ENCODE measurements at regions not wholly inside any gene's neighbourhood (a gene's known extent, or its start where the extent isn't known, plus 50 kb on each side); places are given as distances from the start of the nearest gene placed in this dataset.

- Mint-ChIP-seq H3K27ac (no peak overlapping the region), H3K4me3 (no peak overlapping the region), H3K36me3 (ENCODE audit: insufficient read depth in 1 of 3, low read depth in 3 of 3) (no peaks in the 10 kb centered on the region), H3K4me1 (no peaks in the 10 kb centered on the region), H3K9me3 (no peaks in the 10 kb centered on the region; a peak in 1 of 5 replicates), H3K27me3 (ENCODE audit: low read depth) (no peaks in the 10 kb centered on the region)
- TF ChIP-seq CTCF (conservative IDR thresholded peaks at IDR 0.05), result no peak
- H3K23ac ChIP-seq (ENCODE audit: insufficient read length, low read depth, low read length), result no peak overlapping the region
- H3K23me2 ChIP-seq (ENCODE audit: insufficient read length, low read depth, low read length, poor library complexity, severe bottlenecking), result no peaks in the 10 kb centered on the region
- H3K79me1 ChIP-seq (ENCODE audit: insufficient read depth, low read depth, low read length, poor library complexity, severe bottlenecking), result no peaks in the 10 kb centered on the region
- H3K9me3 ChIP-seq (ENCODE audit: control insufficient read depth, low read depth, low read length), result no peaks in the 10 kb centered on the region
- H3K4me2 ChIP-seq (ENCODE audit: insufficient read depth, insufficient read length, low read length), result no peak overlapping the region
- no peaks in the 10 kb centered on the region for H4K20me1 ChIP-seq (ENCODE audit: control insufficient read depth, insufficient read depth, insufficient read length)
- no peaks in the 10 kb centered on the region for H3K79me2 ChIP-seq (ENCODE audit: insufficient read depth, low read length)
- no peak overlapping the region for H4K5ac ChIP-seq (ENCODE audit: insufficient read length, low read depth, low read length)
- H3T11ph ChIP-seq (ENCODE audit: low read length), result no peak overlapping the region
- WGBS (ENCODE audit: extremely low coverage, insufficient read length, low lambda C conversion rate), result no CpG with 5 or more reads among the region's 1 CpG
- H4K91ac ChIP-seq (ENCODE audit: insufficient read length, low read depth, low read length), result no peak overlapping the region
- H4K8ac ChIP-seq (replicated peaks; ENCODE audit: insufficient read length, low read depth, low read length), result no peak overlapping the region
- no peak overlapping the region for H2BK12ac ChIP-seq (ENCODE audit: insufficient read length, low read depth, low read length)
- no peak overlapping the region for H2AK5ac ChIP-seq (ENCODE audit: insufficient read length, low read length)
- no peak overlapping the region for H3K56ac ChIP-seq (ENCODE audit: insufficient read length, low read depth, low read length)
- no peaks in the 10 kb centered on the region for H3K27me3 ChIP-seq (ENCODE audit: insufficient read depth, low read length)
- no peak overlapping the region for H2BK20ac ChIP-seq (ENCODE audit: low read depth, low read length, poor library complexity, severe bottlenecking)
- H2BK15ac ChIP-seq (ENCODE audit: low read depth, low read length), result no peak overlapping the region
- no peak for DNase-seq
- no peak overlapping the region for H3K4ac ChIP-seq (ENCODE audit: low read depth, low read length)
- H3K4me1 ChIP-seq (ENCODE audit: insufficient read depth, low read length), result no peaks in the 10 kb centered on the region
- no peak overlapping the region for H2AFZ ChIP-seq (ENCODE audit: low read length)
- no peak overlapping the region for H3K9ac ChIP-seq (ENCODE audit: extremely low read depth, insufficient read length, low read length)
- no peak overlapping the region for H3K27ac ChIP-seq (ENCODE audit: insufficient read length, low read depth, low read length)
- no peak overlapping the region for H3K14ac ChIP-seq (ENCODE audit: insufficient read depth, low read length)
- H2BK120ac ChIP-seq (ENCODE audit: low read depth, low read length, poor library complexity, severe bottlenecking), result no peak overlapping the region
- H2BK5ac ChIP-seq (ENCODE audit: insufficient read length, low read length), result no peak overlapping the region
- H3K18ac ChIP-seq (ENCODE audit: insufficient read length, low read depth, low read length), result no peak overlapping the region
Observed at GRCh38 chr2:196410008-196410407, 229.5 kb upstream of the CCDC150 start.

All from H9 (cell line).